ENCODE measurements at regions not wholly inside any gene's neighbourhood (a gene's known extent, or its start where the extent isn't known, plus 50 kb on each side); places are given as distances from the start of the nearest gene placed in this dataset.
"Not testable (repeated sequence)": the region's sequence is repeated elsewhere in the genome, so short reads cannot be mapped to it uniquely, and the experiment has no call there.

- no peak for DNase-seq (ENCODE audit: low read depth in 2 of 2)
These were observed 403.2 kb upstream of the CDH19 start for GRCh38 chr18:67007085-67007484.

- no peak for DNase-seq (ENCODE audit: low read depth in 2 of 2)
These were observed 397.2 kb upstream of the CDH19 start for GRCh38 chr18:67001052-67001451.

- no peak for DNase-seq (ENCODE audit: low read depth in 2 of 2)
These were observed 395.1 kb upstream of the CDH19 start for GRCh38 chr18:66999003-66999402.

GRCh38 chr18:66995270-66995669, 391.4 kb upstream of the CDH19 start:
- no peak for DNase-seq (ENCODE audit: low read depth in 2 of 2)

GRCh38 chr18:66994790-66995189, 390.9 kb upstream of the CDH19 start:
- DNase-seq (ENCODE audit: low read depth in 2 of 2), result no peak

- DNase-seq (ENCODE audit: low read depth in 2 of 2), result no peak
These were observed 389.6 kb upstream of the CDH19 start for GRCh38 chr18:66993492-66993891.

GRCh38 chr18:66990909-66991308, 387.0 kb upstream of the CDH19 start:
- DNase-seq (ENCODE audit: low read depth in 2 of 2), result no peak

GRCh38 chr18:66979009-66979408, 375.1 kb upstream of the CDH19 start:
- DNase-seq (ENCODE audit: low read depth in 2 of 2), result no peak

- no peak for DNase-seq (ENCODE audit: low read depth in 2 of 2)
These were observed 368.8 kb upstream of the CDH19 start for GRCh38 chr18:66972681-66973080.

- no peak for DNase-seq (ENCODE audit: low read depth in 2 of 2)
These were observed 368.1 kb upstream of the CDH19 start for GRCh38 chr18:66971960-66972359.

- DNase-seq (ENCODE audit: low read depth in 2 of 2), result no peak
These were observed 362.3 kb upstream of the CDH19 start for GRCh38 chr18:66966171-66966570.

- DNase-seq (ENCODE audit: low read depth in 2 of 2), result no peak
These were observed 354.4 kb upstream of the CDH19 start for GRCh38 chr18:66958309-66958708.

- DNase-seq (ENCODE audit: low read depth in 2 of 2), result no peak
These were observed 347.9 kb upstream of the CDH19 start for GRCh38 chr18:66951750-66952149.

- DNase-seq (ENCODE audit: low read depth in 2 of 2), result no peak
These were observed 345.5 kb upstream of the CDH19 start for GRCh38 chr18:66949419-66949818.

- no peak for DNase-seq (ENCODE audit: low read depth in 2 of 2)
These were observed 333.7 kb upstream of the CDH19 start for GRCh38 chr18:66937546-66937945.

GRCh38 chr18:66931010-66931409, 327.1 kb upstream of the CDH19 start:
- no peak for DNase-seq (ENCODE audit: low read depth in 2 of 2)

GRCh38 chr18:66916834-66917233, 312.9 kb upstream of the CDH19 start:
- no peak for DNase-seq (ENCODE audit: low read depth in 2 of 2)

GRCh38 chr18:66900837-66901236, 296.9 kb upstream of the CDH19 start:
- no peak for DNase-seq (ENCODE audit: low read depth in 2 of 2)

GRCh38 chr18:66895631-66896030, 291.7 kb upstream of the CDH19 start:
- no peak for DNase-seq (ENCODE audit: low read depth in 2 of 2)

- no peak for DNase-seq (ENCODE audit: low read depth in 2 of 2)
These were observed 291.0 kb upstream of the CDH19 start for GRCh38 chr18:66894851-66895250.

GRCh38 chr18:66892388-66892787, 288.5 kb upstream of the CDH19 start:
- not testable (repeated sequence) for DNase-seq (ENCODE audit: low read depth in 2 of 2)

GRCh38 chr18:66874812-66875474, 271.1 kb upstream of the CDH19 start:
- no peak for DNase-seq (ENCODE audit: low read depth in 2 of 2)

GRCh38 chr18:66874375-66874774, 270.5 kb upstream of the CDH19 start:
- no peak for DNase-seq (ENCODE audit: low read depth in 2 of 2)

GRCh38 chr18:66873899-66874298, 270.0 kb upstream of the CDH19 start:
- DNase-seq (ENCODE audit: low read depth in 2 of 2), result no peak
